GM12873 (cell line): ENCODE measurements at regions not wholly inside any gene's neighbourhood (a gene's known extent, or its start where the extent isn't known, plus 50 kb on each side); places are given as distances from the start of the nearest gene placed in this dataset.

Experiments
- CTCF ChIP-seq: IDR thresholded peaks from 2 replicates; pipeline ENCODE4 v1.5.1; 2012; ENCODE audit warnings: low read depth, mild to moderate bottlenecking, moderate library complexity, low read length, control low read depth; ENCODE audit not compliant: insufficient read depth; ENCODE audit errors: missing control alignments

GRCh38 chr4:31141095-31141831, 421.1 kb downstream of the PCDH7 start:
- TF ChIP-seq CTCF: no peak

DNA sequence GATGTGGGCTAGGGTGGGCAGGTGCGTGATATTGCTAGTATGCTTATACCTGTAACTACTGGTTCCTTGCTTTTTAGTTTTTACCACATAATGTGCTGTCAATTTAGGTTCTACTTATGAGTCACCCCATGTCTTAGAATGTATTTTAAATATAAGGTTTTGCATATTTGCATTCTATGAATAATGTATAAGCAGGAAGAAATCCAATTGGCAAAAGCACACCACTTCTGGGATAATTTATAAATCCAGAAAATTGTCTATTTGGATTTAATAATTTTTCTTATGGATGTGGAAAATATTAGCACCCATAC, 421.6 kb downstream of the PCDH7 start:
- no peak for TF ChIP-seq CTCF

- no peak for TF ChIP-seq CTCF
Observed at GRCh38 chr4:31146366-31146765, 426.2 kb downstream of the PCDH7 start.

DNA sequence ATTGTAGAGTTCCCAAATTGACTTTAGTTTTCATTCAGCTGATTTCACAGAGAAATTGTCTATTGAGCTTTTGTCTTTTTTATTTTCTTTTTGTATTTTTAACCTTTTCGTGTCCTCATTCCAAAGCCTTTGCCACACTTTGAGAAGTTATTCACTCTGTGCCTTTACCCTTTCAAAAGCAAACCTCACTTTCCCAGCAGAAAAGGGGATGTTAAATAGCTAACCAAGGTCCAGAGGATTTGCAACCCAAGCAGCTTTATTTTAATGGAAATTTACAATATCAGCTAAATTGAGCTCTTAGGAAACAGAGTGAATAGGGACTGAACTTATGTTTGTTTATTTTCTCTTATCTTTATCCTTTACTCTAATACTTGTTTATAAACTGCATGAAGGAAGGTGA, 428.8 kb downstream of the PCDH7 start:
- TF ChIP-seq CTCF: no peak

DNA sequence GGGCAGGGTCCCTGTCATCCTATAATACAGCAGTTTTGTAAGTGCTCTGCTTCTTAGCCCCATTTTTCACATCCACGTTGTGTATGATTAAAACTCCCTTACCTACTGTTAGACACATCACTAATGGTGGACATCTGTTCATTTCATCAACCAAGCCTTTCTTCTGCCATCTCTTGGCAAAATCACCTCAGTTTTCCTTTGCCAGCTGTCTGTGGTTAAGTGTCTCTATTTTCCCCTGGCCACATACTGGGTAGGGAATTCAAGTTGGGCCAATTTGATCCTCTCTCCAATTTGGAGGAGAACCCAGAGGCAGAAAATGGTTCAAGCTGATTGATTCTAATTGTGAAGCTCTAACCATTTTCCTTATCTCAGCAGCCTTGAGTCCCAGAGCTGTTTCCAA, 436.1 kb downstream of the PCDH7 start:
- TF ChIP-seq CTCF: no peak

GRCh38 chr4:31160146-31160545, 440.0 kb downstream of the PCDH7 start:
- TF ChIP-seq CTCF: no peak

- TF ChIP-seq CTCF: no peak
Observed at GRCh38 chr4:31169846-31170245, 449.7 kb downstream of the PCDH7 start.
